HTR-8/SVneo (cell line): ENCODE measurements at regions not wholly inside any gene's neighbourhood (a gene's known extent, or its start where the extent isn't known, plus 50 kb on each side); places are given as distances from the start of the nearest gene placed in this dataset.
"Not testable (repeated sequence)": the region's sequence is repeated elsewhere in the genome, so short reads cannot be mapped to it uniquely, and the experiment has no call there.

Experiments
- DNase-seq: peaks from one replicate; pipeline ENCODE4 v3.0.0; 2011; ENCODE audit warnings: low spot score, mixed read lengths; ENCODE audit not compliant: insufficient read length
- FAIRE-seq: peaks from 2 replicates; lab custom pipeline; 2011; peaks lifted over from hg19 to GRCh38; lab: Jason Lieb, UNC

GRCh38 chr6:88390998-88391397 lies 224.9 kb upstream of the CNR1 start:
- FAIRE-seq, DNase-seq: not testable (repeated sequence)

GRCh38 chr6:88388589-88388988 lies 222.4 kb upstream of the CNR1 start:
- FAIRE-seq (no peak), DNase-seq (no peak)

- DNase-seq = no peak
- FAIRE-seq = no peak
Measured at GRCh38 chr6:88386167-88386566, 220.0 kb upstream of the CNR1 start.

- no peak for DNase-seq
Measured at GRCh38 chr6:88383183-88383582, 217.0 kb upstream of the CNR1 start.

GRCh38 chr6:88381289-88381642 lies 215.1 kb upstream of the CNR1 start:
- FAIRE-seq (no peak), DNase-seq (no peak)

More at GRCh38 chr6:88383183-88383582, 217.0 kb upstream of the CNR1 start:
- no peak for FAIRE-seq

GRCh38 chr6:88380618-88381288 lies 214.6 kb upstream of the CNR1 start:
- no peak for FAIRE-seq
- no peak for DNase-seq

GRCh38 chr6:88380083-88380482 lies 213.9 kb upstream of the CNR1 start:
- FAIRE-seq = no peak
- peak; percentile 49 for DNase-seq

GRCh38 chr6:88378639-88379038 lies 212.5 kb upstream of the CNR1 start:
- FAIRE-seq (no peak), DNase-seq (no peak)

GRCh38 chr6:88377976-88378568 lies 211.9 kb upstream of the CNR1 start:
- no peak for FAIRE-seq

GRCh38 chr6:88376768-88377387 lies 210.7 kb upstream of the CNR1 start:
- FAIRE-seq (no peak), DNase-seq (peak; percentile 41)

More at GRCh38 chr6:88377976-88378568, 211.9 kb upstream of the CNR1 start:
- DNase-seq = no peak

GRCh38 chr6:88376197-88376596 lies 210.1 kb upstream of the CNR1 start:
- DNase-seq (no peak), FAIRE-seq (no peak)

- no peak for DNase-seq
- peak; percentile 31 for FAIRE-seq
Measured at GRCh38 chr6:88374553-88374952, 208.4 kb upstream of the CNR1 start.

GRCh38 chr6:88371480-88371879 lies 205.3 kb upstream of the CNR1 start:
- DNase-seq (no peak), FAIRE-seq (no peak)

- DNase-seq (no peak), FAIRE-seq (no peak)
Measured at GRCh38 chr6:88370127-88370710, 204.1 kb upstream of the CNR1 start.

GRCh38 chr6:88369262-88369661 lies 203.1 kb upstream of the CNR1 start:
- DNase-seq = no peak
- FAIRE-seq = peak; percentile 4

- DNase-seq = peak; percentile 5
- no peak for FAIRE-seq
Measured at GRCh38 chr6:88368071-88368787, 202.1 kb upstream of the CNR1 start.

GRCh38 chr6:88367248-88367647 lies 201.1 kb upstream of the CNR1 start:
- no peak for FAIRE-seq

GRCh38 chr6:88366672-88367071 lies 200.5 kb upstream of the CNR1 start:
- DNase-seq (no peak), FAIRE-seq (no peak)

More at GRCh38 chr6:88367248-88367647, 201.1 kb upstream of the CNR1 start:
- DNase-seq = no peak

- no peak for DNase-seq
- FAIRE-seq = no peak
Measured at GRCh38 chr6:88365656-88366055, 199.5 kb upstream of the CNR1 start.

GRCh38 chr6:88365230-88365629 lies 199.1 kb upstream of the CNR1 start:
- FAIRE-seq (peak; percentile 4), DNase-seq (no peak)

- DNase-seq (no peak), FAIRE-seq (peak; percentile 9)
Measured at GRCh38 chr6:88361754-88362153, 195.6 kb upstream of the CNR1 start.
